Parathyroid adenoma (tissue), 2 donors: ENCODE measurements at regions not wholly inside any gene's neighbourhood (a gene's known extent, or its start where the extent isn't known, plus 50 kb on each side); places are given as distances from the start of the nearest gene placed in this dataset.

Source experiments
- H2AFZ ChIP-seq: fragments of 300-600 bp; sonication (generic); one replicate; pipeline ENCODE4 v1.7.0; 2017; ENCODE audit warnings: antibody characterized with exemption, mild to moderate bottlenecking
- H3K27ac ChIP-seq: fragments of 300-600 bp; sonication (generic); one replicate; pipeline ENCODE4 v1.7.0; 2017
- H3K27me3 ChIP-seq: fragments of 300-600 bp; sonication (generic); one replicate; pipeline ENCODE4 v1.7.0; 2017; ENCODE audit warnings: low read length; ENCODE audit not compliant: control insufficient read depth, insufficient read depth
- H3K36me3 ChIP-seq: fragments of 300-600 bp; sonication (generic); one replicate; pipeline ENCODE4 v1.7.0; 2017; ENCODE audit warnings: low read length; ENCODE audit not compliant: control insufficient read depth, insufficient read depth
- H3K4me1 ChIP-seq: fragments of 300-600 bp; sonication (generic); one replicate; pipeline ENCODE4 v1.7.0; 2017; ENCODE audit warnings: control low read depth
- H3K4me2 ChIP-seq: fragments of 300-600 bp; sonication (generic); one replicate; pipeline ENCODE4 v1.7.0; 2017; ENCODE audit warnings: low read length
- H3K4me3 ChIP-seq: fragments of 300-600 bp; sonication (generic); one replicate; pipeline ENCODE4 v1.7.0; 2017; ENCODE audit warnings: low read depth, low read length
- H3K79me2 ChIP-seq: fragments of 300-600 bp; sonication (generic); one replicate; pipeline ENCODE4 v1.7.0; 2017; ENCODE audit warnings: control low read depth
- H3K9ac ChIP-seq: fragments of 300-600 bp; sonication (generic); one replicate; pipeline ENCODE4 v1.7.0; 2017; ENCODE audit warnings: mild to moderate bottlenecking
- H3K9me3 ChIP-seq: fragments of 300-600 bp; sonication (generic); one replicate; pipeline ENCODE4 v1.7.0; 2017; ENCODE audit warnings: low read length; ENCODE audit not compliant: control insufficient read depth
- TF ChIP-seq, protein P1 (sequence below): fragments of 300-600 bp; sonication (generic); IDR thresholded peaks from one replicate; pipeline ENCODE4 v1.7.0; 2017; ENCODE audit warnings: antibody characterized with exemption, mild to moderate bottlenecking
- donor health status: primary hyperparathyroidism.

DNA sequence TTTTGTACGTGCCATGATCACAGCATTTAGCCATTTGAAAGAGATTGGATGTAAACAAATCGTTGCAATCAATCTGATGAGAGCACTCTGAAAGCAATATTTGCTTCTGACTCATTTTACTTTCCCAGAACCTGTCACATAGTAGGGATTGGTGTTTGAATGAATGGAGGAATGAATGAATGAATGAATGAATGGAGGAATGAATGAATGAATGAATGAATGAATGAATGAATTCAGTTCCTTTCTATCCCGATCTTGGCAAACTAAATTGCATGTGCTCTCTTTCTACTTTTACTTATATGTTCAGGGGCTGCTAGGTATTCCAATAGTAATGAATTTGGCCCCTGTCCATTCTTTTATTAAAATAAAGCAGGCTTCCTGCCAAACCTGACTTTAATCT is 1091.7 kb upstream of the CELF2 start:
- Histone ChIP-seq H3K9ac (no peak overlapping the region), H2AFZ (no peak overlapping the region), H3K79me2 (no peaks in the 10 kb centered on the region), H3K4me1 (peaks cover 5% of the 10 kb centered on the region), H3K4me2 (no peak overlapping the region), H3K36me3 (no peaks in the 10 kb centered on the region), H3K9me3 (no peaks in the 10 kb centered on the region), H3K4me3 (no peak overlapping the region), H3K27ac (no peak overlapping the region), H3K27me3 (no peaks in the 10 kb centered on the region)
- TF ChIP-seq, protein P1, sequence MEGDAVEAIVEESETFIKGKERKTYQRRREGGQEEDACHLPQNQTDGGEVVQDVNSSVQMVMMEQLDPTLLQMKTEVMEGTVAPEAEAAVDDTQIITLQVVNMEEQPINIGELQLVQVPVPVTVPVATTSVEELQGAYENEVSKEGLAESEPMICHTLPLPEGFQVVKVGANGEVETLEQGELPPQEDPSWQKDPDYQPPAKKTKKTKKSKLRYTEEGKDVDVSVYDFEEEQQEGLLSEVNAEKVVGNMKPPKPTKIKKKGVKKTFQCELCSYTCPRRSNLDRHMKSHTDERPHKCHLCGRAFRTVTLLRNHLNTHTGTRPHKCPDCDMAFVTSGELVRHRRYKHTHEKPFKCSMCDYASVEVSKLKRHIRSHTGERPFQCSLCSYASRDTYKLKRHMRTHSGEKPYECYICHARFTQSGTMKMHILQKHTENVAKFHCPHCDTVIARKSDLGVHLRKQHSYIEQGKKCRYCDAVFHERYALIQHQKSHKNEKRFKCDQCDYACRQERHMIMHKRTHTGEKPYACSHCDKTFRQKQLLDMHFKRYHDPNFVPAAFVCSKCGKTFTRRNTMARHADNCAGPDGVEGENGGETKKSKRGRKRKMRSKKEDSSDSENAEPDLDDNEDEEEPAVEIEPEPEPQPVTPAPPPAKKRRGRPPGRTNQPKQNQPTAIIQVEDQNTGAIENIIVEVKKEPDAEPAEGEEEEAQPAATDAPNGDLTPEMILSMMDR, result no peak

DNA sequence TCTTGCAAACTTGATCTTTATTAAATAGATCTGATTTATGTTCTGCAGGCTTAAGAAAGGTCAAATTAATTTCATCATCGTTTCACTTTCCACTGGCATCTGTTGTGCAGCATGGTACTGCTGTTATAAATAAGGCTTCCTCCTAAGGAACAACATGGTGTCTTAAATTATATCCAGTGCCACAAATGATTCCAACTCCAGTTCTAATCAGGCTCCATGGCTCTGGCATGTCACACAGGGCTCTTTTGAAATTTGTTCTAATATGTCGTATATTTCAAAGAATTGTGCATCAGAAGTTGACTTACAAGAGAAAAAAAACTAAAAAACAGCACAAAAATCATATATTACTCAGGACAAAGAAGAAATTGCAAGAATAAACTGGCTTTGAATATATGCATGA is 1090.8 kb upstream of the CELF2 start:
- H2AFZ ChIP-seq, result no peak overlapping the region
- no peak overlapping the region for H3K4me2 ChIP-seq
- no peak overlapping the region for H3K27ac ChIP-seq
- H3K9me3 ChIP-seq, result no peaks in the 10 kb centered on the region
- H3K4me3 ChIP-seq, result no peak overlapping the region
- no peak overlapping the region for H3K9ac ChIP-seq
- TF ChIP-seq, protein P1, result no peak
- no peaks in the 10 kb centered on the region for H3K79me2 ChIP-seq
- H3K4me1 ChIP-seq, result peaks cover 5% of the 10 kb centered on the region
- no peaks in the 10 kb centered on the region for H3K27me3 ChIP-seq
- no peaks in the 10 kb centered on the region for H3K36me3 ChIP-seq

DNA sequence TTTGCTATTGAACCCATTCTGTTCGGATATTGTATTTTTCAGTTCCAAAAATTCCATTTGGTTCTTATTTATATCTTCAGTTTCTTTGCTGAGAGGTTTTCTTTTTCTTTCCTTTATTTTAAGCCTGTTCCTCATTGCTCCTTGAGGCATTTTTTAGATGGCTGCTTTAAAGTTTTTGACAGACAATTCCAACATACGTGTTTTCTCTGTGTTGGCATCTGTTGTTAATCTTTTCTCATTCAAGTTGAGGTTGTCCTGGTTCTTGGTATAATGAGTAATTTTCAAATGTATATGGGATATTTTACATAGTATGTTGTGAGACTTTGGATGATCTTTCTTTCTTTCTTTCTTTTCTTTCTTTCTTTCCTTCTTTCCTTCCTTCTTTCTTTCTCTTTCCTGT is 1078.0 kb upstream of the CELF2 start:
- Histone ChIP-seq H3K36me3 (no peaks in the 10 kb centered on the region), H3K9ac (no peak overlapping the region)

DNA sequence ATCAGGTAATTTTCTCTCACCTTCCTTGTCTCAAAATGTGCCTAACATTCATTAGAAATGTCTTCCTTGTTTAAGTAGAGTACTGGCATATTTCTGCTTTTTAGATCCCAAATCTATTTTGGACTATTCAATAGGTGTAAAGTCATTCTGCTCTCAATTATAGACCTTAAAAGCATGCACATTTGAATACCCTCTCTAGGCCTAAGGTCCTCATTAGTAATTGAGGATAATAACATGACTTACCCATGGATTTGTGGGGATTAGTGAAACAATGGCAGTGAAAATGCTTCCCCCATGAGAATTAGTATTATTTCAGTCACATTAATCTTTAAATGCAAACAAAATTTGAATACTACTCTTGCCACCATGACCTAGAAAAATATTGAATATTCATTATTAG is 1073.0 kb upstream of the CELF2 start:
- TF ChIP-seq, protein P1, result no peak
- H3K36me3 ChIP-seq, result no peaks in the 10 kb centered on the region
- H3K4me2 ChIP-seq, result no peak overlapping the region
- H3K4me3 ChIP-seq, result no peak overlapping the region
- H3K4me1 ChIP-seq, result no peaks in the 10 kb centered on the region
- H3K9me3 ChIP-seq, result no peaks in the 10 kb centered on the region
- no peak overlapping the region for H3K27ac ChIP-seq
- no peaks in the 10 kb centered on the region for H3K27me3 ChIP-seq
- no peak overlapping the region for H2AFZ ChIP-seq
- no peaks in the 10 kb centered on the region for H3K79me2 ChIP-seq
- H3K9ac ChIP-seq, result no peak overlapping the region

More for the DNA sequence above, 1078.0 kb upstream of the CELF2 start:
- TF ChIP-seq, protein P1, result no peak
- Histone ChIP-seq H3K27ac (no peak overlapping the region), H2AFZ (no peak overlapping the region), H3K4me3 (no peak overlapping the region), H3K27me3 (no peaks in the 10 kb centered on the region), H3K79me2 (no peaks in the 10 kb centered on the region), H3K9me3 (no peaks in the 10 kb centered on the region), H3K4me2 (no peak overlapping the region), H3K4me1 (no peaks in the 10 kb centered on the region)

DNA sequence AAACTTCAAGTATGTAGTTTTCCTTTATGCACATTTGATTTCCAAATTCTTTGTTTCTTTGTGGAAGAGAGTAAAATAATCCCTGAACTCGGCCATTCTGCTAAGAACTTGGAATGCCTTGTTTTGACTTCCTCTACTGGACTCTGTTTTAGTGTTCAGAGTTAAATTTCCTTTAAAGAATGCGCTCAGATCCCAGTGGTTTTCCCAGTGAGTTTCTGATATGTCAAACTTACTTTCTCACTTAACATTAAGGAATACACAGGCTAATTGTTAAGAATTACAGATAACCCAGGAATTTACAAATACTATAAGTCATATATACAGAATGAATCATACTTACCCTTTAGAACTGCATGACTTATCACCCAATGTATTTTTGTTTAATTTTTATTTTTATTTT is 1067.6 kb upstream of the CELF2 start:
- no peak overlapping the region for H2AFZ ChIP-seq
- H3K4me3 ChIP-seq, result no peak overlapping the region
- H3K36me3 ChIP-seq, result no peaks in the 10 kb centered on the region
- no peak overlapping the region for H3K27ac ChIP-seq
- H3K4me1 ChIP-seq, result no peaks in the 10 kb centered on the region
- TF ChIP-seq, protein P1, result no peak
- no peaks in the 10 kb centered on the region for H3K27me3 ChIP-seq
- H3K9me3 ChIP-seq, result no peaks in the 10 kb centered on the region
- H3K79me2 ChIP-seq, result no peaks in the 10 kb centered on the region
- H3K4me2 ChIP-seq, result no peak overlapping the region
- H3K9ac ChIP-seq, result no peak overlapping the region
